ENCODE measurements at regions not wholly inside any gene's neighbourhood (a gene's known extent, or its start where the extent isn't known, plus 50 kb on each side); places are given as distances from the start of the nearest gene placed in this dataset.

DNA sequence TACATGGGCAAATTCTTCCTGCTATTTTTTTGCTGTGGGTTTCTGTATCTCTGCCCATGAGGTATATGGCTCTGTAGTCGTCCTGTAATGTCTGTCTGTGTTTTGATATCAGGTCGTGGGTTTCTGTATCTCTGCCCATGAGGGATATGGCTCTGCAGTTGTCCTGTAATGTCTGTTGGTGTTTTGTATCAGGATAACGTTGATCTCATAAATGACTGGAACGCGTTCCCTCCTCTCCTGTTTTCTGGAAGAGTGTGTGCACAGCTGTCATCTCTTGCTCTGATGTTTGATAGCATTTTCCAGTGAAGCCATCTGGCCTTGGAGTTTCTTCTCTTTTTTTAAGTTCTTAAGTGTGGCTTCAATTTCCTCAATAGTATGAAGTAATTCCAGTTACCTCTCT is 57.2 kb downstream of the SOX1 start:
- DNase-seq (ENCODE audit: extremely low read depth, low read depth): no peak

DNA sequence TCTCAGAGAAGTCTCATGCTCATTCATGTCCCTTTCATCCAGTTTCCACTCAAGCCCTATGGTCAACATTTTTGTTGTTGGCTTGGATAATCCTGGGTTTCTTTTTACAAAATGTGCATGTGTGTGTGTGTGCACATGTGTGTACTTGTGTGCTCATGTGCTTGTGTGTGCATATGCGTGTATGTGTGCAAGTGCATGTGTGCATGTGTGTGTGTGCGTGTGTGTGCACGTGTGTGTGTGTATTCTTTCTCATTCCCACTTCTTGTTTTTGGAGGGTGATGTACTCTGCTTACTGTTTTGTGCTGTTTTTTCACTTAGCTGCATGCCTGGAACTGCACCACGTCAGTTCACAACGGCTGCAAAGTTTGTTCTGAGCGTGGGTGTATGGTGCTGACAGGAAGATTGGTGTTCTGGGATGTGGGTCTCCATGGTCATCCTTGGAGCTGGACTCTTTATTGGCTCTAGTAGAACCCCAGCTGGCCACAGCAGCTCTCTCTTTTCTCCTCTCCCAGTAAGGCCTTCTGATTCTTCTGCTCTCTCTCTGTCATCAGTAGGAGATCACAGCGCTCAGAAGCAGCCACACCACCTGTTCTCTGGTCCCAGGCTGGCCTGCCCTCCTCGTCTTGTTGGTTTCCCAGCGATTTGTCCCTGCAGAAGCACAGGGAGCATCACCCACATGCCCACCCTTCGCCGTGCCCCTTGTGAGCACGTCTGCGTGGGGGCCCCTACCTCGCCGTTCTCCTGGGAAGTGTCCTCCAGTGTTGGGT is 60.8 kb downstream of the SOX1 start:
- DNase-seq (ENCODE audit: extremely low read depth, low read depth): no peak

DNA sequence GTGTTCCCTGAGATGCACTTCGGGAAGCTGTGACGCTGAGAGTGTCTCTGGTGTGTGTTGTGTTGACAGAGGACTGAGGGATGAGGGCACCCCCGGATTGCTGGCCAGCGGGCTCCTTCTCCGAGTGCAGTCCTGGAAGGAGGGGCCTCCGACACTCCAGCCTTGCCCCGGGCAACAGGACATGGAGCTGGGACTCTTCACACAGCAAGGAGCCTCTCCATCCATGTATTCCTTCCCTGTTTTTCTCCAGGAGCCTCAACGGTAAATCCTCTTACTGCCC is 61.3 kb downstream of the SOX1 start:
- no peak for DNase-seq (ENCODE audit: extremely low read depth, low read depth)

DNA sequence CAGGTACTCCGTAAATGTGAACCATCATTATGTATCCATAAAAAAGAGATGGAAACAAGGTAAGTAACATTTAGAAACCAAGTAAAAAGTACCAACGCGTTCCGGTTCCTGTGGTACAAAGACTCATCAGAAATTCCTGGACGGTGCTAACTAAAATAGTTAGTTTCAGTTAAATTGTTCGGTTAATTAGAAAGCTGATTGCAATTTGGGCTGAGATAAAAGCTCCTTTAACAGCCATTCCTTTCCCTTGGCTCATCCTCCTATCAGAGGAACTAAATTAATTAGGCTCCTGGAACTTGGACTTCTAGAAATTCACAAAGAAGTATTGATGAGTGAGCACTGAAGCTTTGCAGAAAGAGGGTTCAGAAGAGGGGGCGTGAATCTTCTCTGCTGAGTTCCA is 63.5 kb downstream of the SOX1 start:
- no peak for DNase-seq (ENCODE audit: extremely low read depth, low read depth)

DNA sequence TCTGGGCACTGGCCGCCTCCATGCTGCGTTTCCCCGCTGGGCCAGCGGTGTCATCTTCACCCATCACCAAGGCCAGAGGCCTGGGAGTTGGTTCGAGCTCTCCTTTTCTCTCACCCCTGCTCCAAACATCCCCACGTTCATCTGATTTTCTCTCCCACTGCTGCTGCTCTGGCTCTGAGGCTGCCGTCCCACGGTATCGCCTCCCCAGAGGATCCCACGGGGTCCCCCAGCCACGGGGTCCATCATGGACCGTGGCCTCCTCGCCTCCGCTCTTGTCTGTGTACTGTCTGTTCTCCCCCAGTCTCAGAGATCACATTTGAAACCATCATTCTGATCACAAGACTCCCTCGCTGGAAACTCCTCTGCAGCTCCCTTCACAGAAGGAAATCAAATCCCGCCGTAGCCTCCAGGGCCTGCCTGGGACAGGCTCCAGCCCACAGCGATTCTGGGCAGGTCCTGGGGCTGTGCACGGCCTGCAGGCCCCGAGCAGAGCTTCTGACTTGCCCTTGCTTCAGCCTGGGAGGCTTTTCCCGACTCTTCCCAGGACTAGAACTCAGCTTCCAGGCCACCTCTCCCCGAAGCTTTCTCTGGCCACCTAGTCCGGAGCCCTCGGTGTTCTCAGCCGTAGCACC is 64.2 kb downstream of the SOX1 start:
- no peak for DNase-seq (ENCODE audit: extremely low read depth, low read depth)

DNA sequence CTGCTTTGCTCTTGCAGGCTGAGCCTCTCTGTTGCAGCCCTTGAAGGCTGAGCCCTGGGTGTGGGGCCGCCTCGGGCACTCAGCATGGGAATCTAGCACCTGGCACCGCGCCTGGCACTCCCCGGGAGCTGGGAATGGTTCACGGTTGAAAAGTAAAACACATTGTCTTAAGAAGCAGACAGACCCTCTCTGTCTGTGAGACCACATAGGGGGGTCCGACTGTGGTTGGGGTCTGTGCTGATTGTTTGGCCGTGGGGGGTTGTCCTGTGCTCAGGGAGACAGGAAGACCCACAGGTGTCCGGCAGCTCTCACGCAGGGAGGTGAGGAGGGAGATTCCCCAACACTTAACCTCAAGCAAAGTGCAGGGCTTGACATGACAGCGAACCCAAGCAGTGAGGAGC is 64.8 kb downstream of the SOX1 start:
- DNase-seq (ENCODE audit: extremely low read depth, low read depth): no peak

DNA sequence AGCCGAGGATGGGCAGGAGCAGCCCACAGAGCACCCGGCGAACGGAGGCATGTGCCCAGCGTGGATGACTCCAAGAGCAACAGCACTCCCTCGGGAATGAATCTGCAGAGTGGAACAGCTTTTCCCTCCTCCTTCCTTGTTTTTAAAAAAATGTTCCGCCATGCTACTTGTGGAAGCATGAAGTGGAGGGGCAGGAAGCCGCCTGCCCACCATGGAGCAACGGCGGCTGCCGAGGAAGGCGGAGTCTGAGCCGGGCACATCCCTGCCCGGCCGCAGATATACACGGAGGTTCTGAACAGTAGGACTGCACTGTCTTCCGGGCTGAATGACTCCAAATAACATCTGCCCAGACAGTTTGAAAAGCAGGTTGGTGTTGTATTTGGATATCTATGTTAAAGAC is 65.2 kb downstream of the SOX1 start:
- no peak for DNase-seq (ENCODE audit: extremely low read depth, low read depth)

DNA sequence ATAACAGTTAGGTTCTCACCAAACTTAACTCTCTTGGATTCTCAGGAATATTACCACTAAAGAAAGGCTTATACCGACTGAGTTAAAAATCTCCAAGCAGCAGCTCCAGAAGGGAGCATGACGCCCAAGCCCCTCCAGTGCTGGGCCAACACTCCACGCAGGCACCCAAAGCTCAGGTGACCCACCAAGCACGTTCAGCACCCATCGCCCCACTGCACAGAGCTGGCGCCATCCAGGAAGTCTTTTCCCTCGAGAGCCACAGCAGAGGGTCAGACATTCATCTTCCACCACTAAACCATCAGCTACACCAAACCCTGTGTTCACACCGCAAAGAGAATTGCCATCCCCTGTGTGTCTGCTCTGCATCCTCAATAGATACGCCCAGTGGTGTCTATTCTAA is 65.7 kb downstream of the SOX1 start:
- DNase-seq (ENCODE audit: extremely low read depth, low read depth): no peak

DNA sequence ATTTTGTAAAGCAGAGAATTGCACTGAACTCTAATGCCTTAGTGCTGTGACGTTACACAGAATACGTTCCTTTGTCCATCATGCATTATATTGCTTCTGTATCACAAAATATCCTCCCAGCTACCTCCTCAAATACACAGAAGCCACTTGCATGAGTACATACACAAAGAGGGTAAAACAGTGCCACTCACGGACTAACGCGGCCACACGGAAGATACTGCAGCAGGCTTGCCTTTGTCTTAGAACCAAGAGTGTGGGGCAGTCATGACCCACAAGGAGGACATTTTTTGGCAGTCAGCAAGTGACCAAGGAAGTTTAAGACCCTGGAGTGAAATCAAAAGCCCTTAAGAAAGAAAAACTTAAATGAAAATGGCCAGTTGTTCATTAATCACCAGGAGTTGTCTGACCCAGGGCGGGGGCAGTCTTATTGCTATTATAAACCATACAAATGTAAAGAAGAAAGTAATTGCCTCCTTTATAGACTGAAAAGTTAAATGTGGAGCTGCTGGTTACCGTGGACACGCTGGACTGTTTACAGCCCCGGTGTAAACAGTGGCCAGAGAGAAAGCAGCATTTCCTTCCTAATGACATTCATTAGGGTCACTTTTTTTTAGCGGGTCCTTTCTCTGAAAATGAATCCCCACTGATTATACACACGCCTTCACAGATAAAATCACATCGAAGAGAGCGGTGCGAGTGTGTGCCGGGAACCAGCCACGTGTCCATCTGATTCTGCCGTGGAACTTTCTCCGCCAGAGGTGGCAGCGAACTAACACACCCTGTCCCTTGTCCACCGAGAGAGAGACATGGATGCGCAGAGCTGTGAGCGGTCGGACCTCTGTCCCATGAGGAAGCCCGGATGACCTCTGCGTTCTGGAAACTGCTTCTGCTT is 66.8 kb downstream of the SOX1 start:
- DNase-seq (ENCODE audit: extremely low read depth, low read depth): no peak

DNA sequence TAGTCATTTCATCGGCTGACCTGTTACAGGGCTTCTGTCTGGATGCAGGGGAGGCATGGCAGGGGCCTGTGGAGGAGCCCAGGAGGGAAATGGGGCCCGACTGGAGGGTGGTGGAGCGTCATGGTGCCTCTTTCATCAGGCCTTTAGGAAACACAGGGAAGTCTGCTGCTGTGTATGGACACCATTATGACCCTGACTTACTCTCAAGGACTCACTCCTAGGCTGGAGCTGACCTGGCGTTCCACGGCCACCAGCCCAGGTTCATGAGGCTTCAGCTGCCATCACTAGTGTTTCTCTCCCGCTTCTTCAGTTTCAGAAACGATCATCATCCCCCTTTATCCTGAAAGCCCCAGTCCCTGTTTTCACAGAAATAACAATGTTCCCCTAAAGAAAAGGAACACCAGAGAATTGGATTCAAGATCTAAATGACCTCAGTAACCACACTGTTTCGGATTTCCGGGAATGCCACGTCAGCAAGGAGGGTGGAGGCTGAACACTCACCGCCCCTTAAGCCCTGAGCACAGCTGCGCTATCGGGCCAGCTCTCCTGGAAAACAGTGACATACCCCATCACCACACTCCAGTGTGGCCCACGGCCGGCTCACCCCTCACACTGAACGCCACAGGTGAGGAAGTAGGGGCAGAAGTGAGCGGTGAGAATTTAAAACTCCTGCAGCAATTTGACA is 67.6 kb downstream of the SOX1 start:
- no peak for DNase-seq (ENCODE audit: extremely low read depth, low read depth)

DNA sequence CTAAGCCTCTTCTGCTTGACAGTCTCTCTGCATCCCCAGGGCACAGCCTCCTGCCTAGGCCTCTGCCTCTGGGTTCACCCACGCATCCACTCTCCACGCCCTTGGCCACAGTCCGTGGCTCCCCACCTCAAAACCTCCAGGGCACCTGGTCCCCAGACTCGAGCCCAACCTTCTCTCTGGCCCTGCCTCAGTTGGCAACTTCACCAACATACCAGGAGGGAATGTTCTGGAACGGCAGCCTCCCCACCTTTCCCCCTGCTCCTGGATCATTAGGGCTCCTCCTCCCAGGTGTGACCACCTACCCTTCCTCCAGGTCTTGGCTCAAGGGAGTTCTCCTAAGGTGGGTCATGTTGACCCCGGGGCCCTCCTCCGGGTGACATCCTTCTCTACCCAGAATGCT is 69.1 kb downstream of the SOX1 start:
- DNase-seq (ENCODE audit: extremely low read depth, low read depth): no peak

DNA sequence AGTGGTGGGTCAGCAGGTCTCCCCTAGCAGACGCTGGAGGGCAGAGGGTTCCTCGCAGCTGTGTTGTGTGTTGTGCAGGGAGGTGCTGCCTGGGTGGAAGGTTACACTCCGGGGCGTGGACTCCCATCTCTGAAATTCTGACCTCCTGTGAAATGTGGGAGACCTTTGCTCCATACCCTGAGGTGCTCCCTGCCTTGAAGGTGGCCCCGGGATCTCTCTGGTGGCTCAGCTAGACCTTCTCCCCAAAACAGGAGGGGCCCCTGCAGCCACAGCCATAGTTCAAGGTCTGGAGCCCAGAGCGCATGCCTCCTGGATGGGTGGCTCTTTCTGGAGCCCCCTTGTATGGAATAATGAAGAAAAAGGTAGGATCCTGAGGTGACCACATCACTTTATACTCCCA is 70.2 kb downstream of the SOX1 start:
- no peak for DNase-seq (ENCODE audit: extremely low read depth, low read depth)

DNA sequence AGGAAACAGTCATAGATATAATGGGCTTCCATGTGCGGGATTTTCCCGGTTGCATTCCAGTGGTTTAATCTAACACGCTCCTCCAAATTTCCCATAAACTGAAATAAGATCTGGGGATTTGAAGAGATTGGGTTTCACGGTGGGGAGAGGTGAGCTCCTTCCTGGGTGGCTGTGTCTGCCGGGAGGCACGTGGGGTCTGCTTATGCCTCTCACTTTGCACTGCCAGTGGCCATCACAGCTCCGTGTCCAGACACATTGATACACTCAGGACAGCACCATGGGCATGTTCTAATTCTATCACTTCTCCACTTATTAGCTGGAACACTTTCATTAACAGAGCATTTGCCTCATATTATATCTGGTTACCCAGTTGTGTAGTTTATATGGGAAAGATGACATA is 73.4 kb downstream of the SOX1 start:
- DNase-seq (ENCODE audit: extremely low read depth, low read depth): no peak

DNA sequence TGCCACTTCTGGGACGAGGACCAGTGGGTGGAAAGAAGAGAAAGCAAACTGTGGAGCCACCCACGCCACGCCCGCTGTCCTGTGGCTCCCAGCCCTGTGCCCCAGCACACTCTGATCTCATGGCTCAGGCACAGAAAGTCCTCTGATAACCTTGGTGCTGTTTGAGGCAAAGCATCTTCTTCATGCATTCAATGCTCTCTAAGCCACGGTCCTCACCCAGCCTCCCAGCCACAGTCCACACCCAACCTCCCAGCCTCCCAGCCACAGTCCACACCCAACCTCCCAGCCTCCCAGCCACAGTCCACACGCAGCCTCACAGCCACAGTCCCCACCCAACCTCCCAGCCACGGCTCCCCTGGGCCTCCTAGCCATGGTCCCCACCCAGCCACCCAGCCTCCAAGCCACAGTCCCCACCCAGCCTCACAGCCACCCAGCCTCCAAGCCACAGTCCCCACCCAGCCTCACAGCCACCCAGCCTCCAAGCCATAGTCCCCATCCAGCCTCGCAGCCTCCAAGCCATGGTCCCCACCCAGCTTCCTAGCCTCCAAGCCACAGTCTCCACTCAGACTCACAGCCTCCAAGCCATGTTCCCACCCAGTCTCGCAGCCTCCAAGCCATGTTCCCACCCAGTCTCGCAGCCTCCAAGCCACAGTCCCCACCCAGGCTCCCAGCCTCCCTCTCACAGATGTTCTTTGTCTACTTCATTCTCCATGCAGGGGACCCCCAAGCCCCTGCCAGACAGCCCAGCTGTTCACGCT is 74.9 kb downstream of the SOX1 start:
- no peak for DNase-seq (ENCODE audit: extremely low read depth, low read depth)

DNA sequence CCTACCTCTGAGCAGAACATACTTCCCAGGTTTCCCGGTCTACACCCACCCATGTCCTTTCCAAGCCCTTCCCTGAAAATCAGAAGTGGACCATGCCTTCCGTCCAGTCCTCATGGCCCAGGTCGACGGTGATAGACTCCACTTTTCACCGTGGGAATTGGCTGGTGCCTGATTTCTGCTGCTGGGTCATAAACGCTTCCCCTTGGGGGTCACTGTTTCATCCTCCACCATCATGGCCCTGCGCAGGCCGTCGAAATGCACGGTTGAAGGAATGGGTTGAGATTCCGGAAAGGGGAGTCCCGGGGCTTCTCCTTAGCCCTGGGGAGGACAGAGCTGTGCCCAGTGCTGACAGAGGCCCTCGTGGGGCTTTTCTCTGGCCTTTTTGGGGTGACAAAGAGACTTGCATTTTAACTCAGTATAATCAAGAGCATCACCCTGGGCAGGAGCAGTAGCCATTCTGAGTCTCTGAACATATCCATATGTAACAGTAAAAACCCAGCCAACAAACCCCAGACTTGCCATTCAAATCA is 75.5 kb downstream of the SOX1 start:
- DNase-seq (ENCODE audit: extremely low read depth, low read depth): no peak

DNA sequence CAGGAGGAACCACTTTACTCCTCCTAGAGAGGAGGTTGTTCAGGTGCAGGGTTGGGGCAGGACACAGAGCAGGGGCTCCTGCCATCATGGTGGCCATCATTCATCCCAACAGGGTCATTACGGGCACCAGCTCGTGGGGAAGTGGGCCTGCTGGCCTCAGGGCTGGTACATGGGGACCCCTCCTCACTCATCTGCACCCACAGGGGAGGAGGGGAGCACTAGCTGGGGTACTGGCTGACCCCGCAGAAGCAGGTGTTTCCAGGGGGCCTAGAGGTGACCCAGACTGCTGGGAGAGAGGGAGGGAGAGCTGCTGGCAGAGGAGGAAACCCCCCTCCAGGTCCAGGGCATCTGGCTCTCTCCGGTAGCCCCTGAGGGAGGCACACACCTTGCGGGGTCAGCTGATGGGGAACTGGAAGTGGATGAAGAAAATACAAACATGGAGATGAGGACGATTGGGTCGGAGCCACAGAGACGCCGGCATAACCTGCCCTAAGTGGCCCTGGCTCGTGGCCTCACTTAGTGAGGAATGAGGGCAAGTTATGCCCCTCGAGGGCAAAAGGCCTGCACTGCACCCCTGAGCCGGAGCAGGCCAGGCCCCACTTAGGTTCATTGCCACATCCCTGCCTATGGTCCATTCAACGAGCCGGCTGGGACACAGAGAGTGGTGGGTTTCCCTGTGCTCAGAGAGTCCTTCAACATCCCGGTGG is 76.2 kb downstream of the SOX1 start:
- DNase-seq (ENCODE audit: extremely low read depth, low read depth): no peak

DNA sequence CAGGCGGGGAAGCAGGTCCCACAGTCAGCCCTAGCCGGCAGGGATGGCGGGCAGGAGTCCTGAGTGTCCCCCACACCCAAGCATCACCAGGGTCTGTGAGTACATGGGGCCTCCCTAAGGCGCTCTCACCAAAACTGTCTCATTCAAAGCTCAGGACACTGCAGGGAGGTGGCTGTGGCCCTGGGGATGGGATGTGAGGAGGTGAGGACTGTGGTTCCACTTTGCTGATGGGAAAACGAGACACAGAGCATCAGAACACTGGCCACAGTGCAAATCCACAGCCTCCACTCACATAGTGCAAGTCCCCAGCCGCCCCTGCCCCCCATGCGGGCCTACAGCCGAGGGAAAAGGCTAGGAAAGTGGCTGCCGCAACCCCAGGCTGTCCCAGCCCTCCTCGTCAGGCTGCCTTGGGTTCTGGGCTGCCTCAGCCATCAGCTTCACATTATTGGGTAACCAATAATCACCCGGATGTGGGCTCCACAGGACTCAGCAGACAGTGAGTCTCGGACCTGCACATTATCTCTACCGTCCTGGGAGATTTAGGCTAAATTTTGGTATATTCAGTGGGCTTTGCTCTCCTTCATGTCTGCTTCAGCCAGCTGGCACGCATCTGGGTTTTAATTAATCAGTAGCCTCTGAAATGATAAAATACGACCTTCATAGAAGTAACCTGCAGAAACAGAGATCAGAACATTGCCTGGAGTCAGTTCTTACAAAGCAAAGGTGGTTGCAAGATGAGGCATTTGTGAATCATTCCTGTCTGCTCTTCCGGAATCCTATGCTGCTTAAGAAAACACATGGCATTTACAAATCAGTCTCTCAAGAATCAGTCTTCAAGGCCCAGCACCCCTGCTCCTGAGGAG is 77.0 kb downstream of the SOX1 start:
- no peak for DNase-seq (ENCODE audit: extremely low read depth, low read depth)

DNA sequence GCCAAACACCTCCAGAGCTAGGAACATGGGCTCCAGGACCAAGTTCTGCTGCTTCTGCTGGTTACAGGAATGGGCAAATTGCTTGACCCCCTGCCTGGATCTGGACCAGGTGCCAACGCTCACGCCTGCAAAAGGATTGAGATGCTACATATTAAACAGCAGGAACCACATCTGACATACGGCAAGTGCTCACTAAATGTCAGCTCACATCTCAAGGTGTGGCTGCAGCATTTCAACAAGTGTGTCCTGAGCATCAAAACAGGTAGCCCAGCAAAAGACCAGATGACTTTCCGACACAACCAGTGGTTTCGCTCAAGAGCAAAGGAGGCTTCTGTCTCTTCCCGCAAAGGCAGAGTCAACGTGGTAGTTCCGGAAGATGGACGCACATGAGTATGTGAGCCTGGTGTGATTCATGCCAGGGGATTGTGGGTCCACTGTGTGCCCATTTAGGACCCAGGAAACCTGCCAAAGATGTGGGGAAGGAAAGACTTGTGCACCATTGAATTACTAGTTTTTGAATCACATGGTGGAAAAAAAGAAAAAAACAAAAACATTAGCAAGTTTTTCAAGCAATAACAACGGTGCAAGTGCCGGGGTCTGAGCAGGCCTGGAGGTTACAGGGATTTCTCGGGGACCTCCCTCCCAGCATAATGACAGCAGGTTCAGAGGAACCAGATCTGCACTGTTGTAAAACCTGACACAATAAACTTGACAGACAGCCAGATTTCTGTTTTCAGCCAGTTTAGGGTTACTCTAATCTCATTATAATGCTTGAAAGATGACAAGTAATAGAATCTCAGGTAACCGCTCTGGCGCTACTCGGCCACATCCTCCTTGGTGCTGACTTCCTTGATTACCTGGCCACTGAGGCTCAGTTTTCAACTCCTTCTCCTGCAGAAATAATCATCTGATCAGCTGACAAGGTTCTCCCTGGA is 77.9 kb downstream of the SOX1 start:
- no peak for DNase-seq (ENCODE audit: extremely low read depth, low read depth)
